ENCODE measurements at regions not wholly inside any gene's neighbourhood (a gene's known extent, or its start where the extent isn't known, plus 50 kb on each side); places are given as distances from the start of the nearest gene placed in this dataset.
"Not testable (repeated sequence)": the region's sequence is repeated elsewhere in the genome, so short reads cannot be mapped to it uniquely, and the experiment has no call there.

DNA sequence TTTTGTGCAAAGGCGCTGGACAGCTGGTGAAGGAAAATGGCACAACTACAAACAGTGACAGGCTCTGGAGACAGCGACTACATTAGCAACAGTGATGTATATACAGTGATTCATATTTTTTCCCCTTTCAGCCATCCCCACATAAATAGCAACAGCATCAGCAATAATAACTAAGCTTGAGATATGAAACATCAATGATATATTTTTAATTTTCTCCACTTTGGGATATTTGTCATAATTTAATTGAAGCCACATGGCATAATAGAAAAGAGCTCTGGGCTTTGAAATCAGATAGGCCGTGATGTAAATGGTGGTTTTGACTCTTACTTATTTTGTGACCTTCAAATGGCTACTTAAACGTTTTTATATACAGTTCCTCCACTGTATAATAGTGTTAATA, 764.3 kb upstream of the PRMT6 start:
- no peak for FAIRE-seq
- no peak for DNase-seq (ENCODE audit: insufficient read length, low spot score)
- no peak for TF ChIP-seq TAF1 (IDR thresholded peaks at IDR 0.05; ENCODE audit: low read depth, low read length)
- TF ChIP-seq POLR2AphosphoS5 (IDR thresholded peaks at IDR 0.05; ENCODE audit: low read depth, low read length): no peak
- TF ChIP-seq POU2F2 (IDR thresholded peaks at IDR 0.05; ENCODE audit: low read depth, low read length): no peak
- no peak for TF ChIP-seq SPI1 (IDR thresholded peaks at IDR 0.05; ENCODE audit: low read depth, low read length)
- TF ChIP-seq PAX5 (IDR thresholded peaks at IDR 0.05; ENCODE audit: insufficient read depth, low read length, severe bottlenecking): no peak
- no peak for TF ChIP-seq POLR2A (IDR thresholded peaks at IDR 0.05; ENCODE audit: low read depth, low read length)

DNA sequence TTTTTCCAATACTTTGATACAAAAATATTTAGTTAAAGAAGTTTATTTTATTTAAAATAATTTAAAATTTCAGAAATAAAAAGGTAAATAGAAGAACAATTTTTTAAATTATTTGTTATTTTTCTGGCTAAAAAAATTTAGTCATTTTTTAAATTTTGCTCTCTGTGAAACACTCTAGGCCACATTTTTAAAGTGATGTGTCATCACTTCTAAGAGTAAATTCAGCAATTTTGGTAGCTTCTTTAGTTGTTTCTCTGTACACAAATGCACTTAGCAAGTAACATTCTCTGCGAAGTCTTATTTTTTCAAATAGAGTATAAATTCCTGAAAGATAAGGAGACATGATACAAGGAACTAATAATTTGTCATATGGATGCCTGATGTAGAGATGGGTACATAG, 760.0 kb upstream of the PRMT6 start:
- FAIRE-seq: no peak
- TF ChIP-seq TAF1 (IDR thresholded peaks at IDR 0.05; ENCODE audit: low read depth, low read length) (no peak), POLR2AphosphoS5 (IDR thresholded peaks at IDR 0.05; ENCODE audit: low read depth, low read length) (no peak), POU2F2 (IDR thresholded peaks at IDR 0.05; ENCODE audit: low read depth, low read length) (no peak), PAX5 (IDR thresholded peaks at IDR 0.05; ENCODE audit: insufficient read depth, low read length, severe bottlenecking) (no peak)
- DNase-seq (ENCODE audit: insufficient read length, low spot score): no peak

DNA sequence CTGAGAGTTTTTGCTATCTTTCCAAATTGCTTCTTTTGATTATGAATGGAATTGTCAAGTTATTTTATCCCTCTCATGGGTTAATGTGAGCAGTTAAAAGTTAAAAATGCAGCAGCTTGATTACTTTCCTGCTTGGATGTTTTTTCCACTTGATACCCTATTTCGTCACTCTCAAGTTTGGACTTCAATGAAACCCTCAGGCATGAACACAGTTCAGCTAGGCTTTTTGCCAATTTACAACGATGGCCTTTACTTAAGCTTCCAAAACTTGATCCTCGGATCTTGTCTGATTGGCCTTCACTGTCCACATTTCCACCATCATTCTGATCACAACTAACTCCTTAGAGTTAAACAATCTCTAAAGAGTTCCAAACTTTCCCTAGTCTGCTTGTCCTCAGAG, 752.4 kb upstream of the PRMT6 start:
- TF ChIP-seq SPI1 (IDR thresholded peaks at IDR 0.05; ENCODE audit: low read depth, low read length) (no peak), TAF1 (IDR thresholded peaks at IDR 0.05; ENCODE audit: low read depth, low read length) (no peak), PAX5 (IDR thresholded peaks at IDR 0.05; ENCODE audit: insufficient read depth, low read length, severe bottlenecking) (no peak), POLR2A (IDR thresholded peaks at IDR 0.05; ENCODE audit: low read depth, low read length) (no peak), POU2F2 (IDR thresholded peaks at IDR 0.05; ENCODE audit: low read depth, low read length) (no peak), POLR2AphosphoS5 (IDR thresholded peaks at IDR 0.05; ENCODE audit: low read depth, low read length) (no peak)
- DNase-seq (ENCODE audit: insufficient read length, low spot score) (no peak), FAIRE-seq (no peak)

DNA sequence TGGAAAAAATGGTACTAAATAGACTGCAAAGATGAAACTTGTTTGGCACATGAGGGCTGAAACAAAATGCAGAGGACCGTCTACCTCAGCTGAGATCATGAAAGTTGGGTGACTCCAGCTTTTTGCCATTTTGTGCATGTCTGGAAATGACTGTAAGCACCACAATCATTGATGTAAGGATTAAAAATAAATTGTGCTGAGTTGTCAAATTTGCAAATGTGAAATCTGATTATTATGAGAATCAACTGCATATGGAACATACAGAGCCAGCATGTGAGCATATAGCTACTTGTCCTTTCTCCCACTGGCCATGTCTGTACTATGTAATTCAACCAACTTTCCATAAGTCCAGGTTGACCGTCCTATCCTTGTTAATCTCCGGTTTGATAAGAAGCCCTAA, 736.9 kb upstream of the PRMT6 start:
- TF ChIP-seq POU2F2 (IDR thresholded peaks at IDR 0.05; ENCODE audit: low read depth, low read length) (no peak), SPI1 (IDR thresholded peaks at IDR 0.05; ENCODE audit: low read depth, low read length) (no peak), PAX5 (IDR thresholded peaks at IDR 0.05; ENCODE audit: insufficient read depth, low read length, severe bottlenecking) (no peak), POLR2A (IDR thresholded peaks at IDR 0.05; ENCODE audit: low read depth, low read length) (no peak), POLR2AphosphoS5 (IDR thresholded peaks at IDR 0.05; ENCODE audit: low read depth, low read length) (no peak), TAF1 (IDR thresholded peaks at IDR 0.05; ENCODE audit: low read depth, low read length) (no peak)
- FAIRE-seq (no peak), DNase-seq (ENCODE audit: insufficient read length, low spot score) (no peak)

DNA sequence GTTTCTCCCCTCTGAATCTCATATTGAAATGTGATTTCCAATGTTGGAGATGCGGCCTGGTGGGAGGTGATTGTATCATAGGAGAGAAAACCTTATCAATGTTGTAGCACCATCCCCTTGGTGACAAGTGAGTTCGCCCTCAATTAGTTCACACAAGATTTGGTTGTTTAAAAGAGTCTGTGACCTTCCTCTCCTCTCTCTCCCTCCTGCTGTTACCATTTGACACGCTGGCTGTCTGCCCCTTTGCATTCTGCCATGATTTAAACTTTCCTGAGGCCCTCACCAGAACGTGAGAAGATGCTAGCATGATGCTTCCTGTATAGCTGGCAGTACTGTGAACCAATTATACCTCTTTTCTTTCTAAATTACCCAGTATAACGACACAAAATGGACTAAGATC, 730.9 kb upstream of the PRMT6 start:
- FAIRE-seq: no peak
- DNase-seq (ENCODE audit: insufficient read length, low spot score): no peak
- TF ChIP-seq PAX5 (IDR thresholded peaks at IDR 0.05; ENCODE audit: insufficient read depth, low read length, severe bottlenecking) (no peak), SPI1 (IDR thresholded peaks at IDR 0.05; ENCODE audit: low read depth, low read length) (no peak), POU2F2 (IDR thresholded peaks at IDR 0.05; ENCODE audit: low read depth, low read length) (no peak), TAF1 (IDR thresholded peaks at IDR 0.05; ENCODE audit: low read depth, low read length) (no peak), POLR2A (IDR thresholded peaks at IDR 0.05; ENCODE audit: low read depth, low read length) (no peak), POLR2AphosphoS5 (IDR thresholded peaks at IDR 0.05; ENCODE audit: low read depth, low read length) (no peak)

DNA sequence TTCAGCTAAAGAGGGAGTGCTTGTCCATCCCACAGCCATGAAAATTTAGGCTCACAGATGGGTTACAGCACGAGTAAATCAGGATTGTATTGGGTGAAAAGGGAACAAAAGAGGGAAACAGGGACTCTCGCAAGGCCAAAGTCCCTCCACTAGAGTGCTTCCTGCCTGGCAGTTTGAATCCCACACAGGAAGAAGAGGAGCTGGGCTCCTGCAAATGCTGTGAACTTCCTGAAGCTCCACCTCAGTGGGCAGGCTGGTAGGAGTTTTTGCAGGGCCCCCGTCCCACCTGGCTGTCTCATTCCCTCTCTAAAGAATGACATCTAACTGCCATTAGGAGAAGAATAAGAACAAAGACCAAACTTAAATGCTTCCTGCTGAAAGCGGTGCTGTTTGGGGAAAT, 712.0 kb upstream of the PRMT6 start:
- FAIRE-seq (no peak), DNase-seq (ENCODE audit: insufficient read length, low spot score) (no peak)
- no peak for TF ChIP-seq POLR2AphosphoS5 (IDR thresholded peaks at IDR 0.05; ENCODE audit: low read depth, low read length)
- TF ChIP-seq SPI1 (IDR thresholded peaks at IDR 0.05; ENCODE audit: low read depth, low read length): no peak
- no peak for TF ChIP-seq PAX5 (IDR thresholded peaks at IDR 0.05; ENCODE audit: insufficient read depth, low read length, severe bottlenecking)

DNA sequence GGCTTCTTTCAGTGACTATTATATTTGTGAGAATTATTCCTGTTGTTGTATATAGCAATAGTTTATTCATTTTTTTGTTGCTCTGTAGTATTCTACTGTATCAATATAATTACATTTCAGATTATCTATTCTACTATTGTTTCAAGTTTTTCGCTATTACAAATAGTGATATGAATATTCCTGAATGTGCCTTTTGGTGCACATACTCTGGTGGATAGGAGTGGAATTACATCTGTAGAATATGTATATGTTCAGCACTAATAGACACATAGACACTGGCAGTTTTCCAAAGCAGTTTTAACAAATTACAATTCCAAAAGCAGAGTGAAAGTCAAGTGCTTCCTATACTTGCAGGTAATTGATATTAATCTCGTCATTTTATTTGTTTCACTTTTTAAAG, 696.2 kb upstream of the PRMT6 start:
- TF ChIP-seq POU2F2 (IDR thresholded peaks at IDR 0.05; ENCODE audit: low read depth, low read length): no peak
- no peak for TF ChIP-seq POLR2A (IDR thresholded peaks at IDR 0.05; ENCODE audit: low read depth, low read length)
- no peak for TF ChIP-seq TAF1 (IDR thresholded peaks at IDR 0.05; ENCODE audit: low read depth, low read length)
- TF ChIP-seq PAX5 (IDR thresholded peaks at IDR 0.05; ENCODE audit: insufficient read depth, low read length, severe bottlenecking): no peak
- TF ChIP-seq SPI1 (IDR thresholded peaks at IDR 0.05; ENCODE audit: low read depth, low read length): no peak
- no peak for TF ChIP-seq POLR2AphosphoS5 (IDR thresholded peaks at IDR 0.05; ENCODE audit: low read depth, low read length)
- DNase-seq (ENCODE audit: insufficient read length, low spot score): no peak
- no peak for FAIRE-seq

DNA sequence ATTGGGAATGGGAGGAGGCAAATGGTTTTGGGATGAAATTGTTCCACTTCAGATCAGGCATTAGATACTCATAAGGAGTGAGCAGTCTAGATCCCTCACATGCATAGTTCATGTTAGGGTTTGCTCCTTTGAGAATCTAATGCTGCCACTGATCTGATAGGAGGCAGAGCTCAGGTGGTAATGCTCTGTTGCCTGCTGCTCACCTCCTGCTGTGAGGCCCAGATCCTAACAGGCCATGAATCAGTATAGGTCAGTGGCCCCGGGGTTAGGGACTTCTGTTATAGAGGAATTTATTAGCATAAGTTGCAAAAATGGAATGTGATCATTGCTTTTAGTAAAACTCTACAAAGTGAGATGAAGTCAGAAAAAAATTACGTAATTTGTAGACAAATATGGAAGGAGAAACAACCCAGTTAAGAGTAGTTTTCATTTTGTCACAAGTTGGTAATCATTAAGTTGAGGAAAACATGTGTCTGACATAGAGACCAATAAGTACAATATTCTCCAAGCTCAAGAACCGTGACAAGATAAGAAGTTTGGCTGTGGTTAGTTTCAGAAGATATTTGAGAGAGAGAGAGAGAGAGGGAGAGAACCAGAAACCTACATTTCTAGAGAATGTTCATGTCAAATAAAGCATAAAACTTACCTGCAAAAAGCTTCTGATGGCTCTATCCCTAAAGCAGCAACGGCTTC, 689.7 kb upstream of the PRMT6 start:
- FAIRE-seq (no peak), DNase-seq (ENCODE audit: insufficient read length, low spot score) (no peak)
- TF ChIP-seq TAF1 (IDR thresholded peaks at IDR 0.05; ENCODE audit: low read depth, low read length): no peak

DNA sequence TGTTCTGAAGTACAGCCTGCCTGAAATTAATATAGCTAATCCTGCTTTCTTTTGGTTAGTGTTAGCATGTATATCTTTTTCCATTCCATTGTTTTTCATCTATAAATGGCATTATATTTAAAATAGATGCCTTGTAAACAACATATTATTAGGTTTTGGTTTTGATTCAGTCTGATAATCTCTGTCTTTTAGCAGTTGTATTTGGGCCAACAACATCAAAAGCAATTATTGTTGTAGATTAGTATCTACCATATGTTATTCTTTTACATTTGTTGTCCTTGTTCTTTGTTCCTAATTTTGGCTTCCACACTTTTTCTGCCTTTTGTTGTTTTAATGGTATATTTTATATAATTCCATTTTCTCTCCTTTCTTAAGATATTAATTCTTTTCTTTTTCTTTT, 678.2 kb upstream of the PRMT6 start:
- no peak for TF ChIP-seq SPI1 (IDR thresholded peaks at IDR 0.05; ENCODE audit: low read depth, low read length)
- no peak for TF ChIP-seq PAX5 (IDR thresholded peaks at IDR 0.05; ENCODE audit: insufficient read depth, low read length, severe bottlenecking)
- TF ChIP-seq TAF1 (IDR thresholded peaks at IDR 0.05; ENCODE audit: low read depth, low read length): no peak
- no peak for TF ChIP-seq POU2F2 (IDR thresholded peaks at IDR 0.05; ENCODE audit: low read depth, low read length)
- no peak for TF ChIP-seq POLR2A (IDR thresholded peaks at IDR 0.05; ENCODE audit: low read depth, low read length)
- TF ChIP-seq POLR2AphosphoS5 (IDR thresholded peaks at IDR 0.05; ENCODE audit: low read depth, low read length): no peak
- FAIRE-seq: no peak

DNA sequence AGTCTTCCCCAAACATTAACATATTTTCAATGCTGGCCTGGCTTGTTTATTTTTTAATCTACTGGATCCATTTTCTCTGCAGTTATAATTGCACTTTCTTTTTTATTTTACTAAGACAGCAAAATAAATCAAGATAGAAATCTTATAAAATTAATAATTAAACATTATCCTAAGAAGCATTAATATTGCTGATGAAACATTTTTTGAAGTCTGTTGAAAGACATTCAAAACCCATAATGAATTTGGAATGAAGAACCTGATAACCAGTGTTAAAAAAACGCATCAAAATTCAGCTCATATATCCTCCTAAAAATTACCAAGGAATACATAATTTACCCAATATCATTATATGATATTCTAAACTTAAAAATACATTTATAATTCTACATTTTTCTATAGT, 675.7 kb upstream of the PRMT6 start:
- FAIRE-seq (no peak), DNase-seq (ENCODE audit: insufficient read length, low spot score) (no peak)
- TF ChIP-seq POLR2AphosphoS5 (IDR thresholded peaks at IDR 0.05; ENCODE audit: low read depth, low read length): no peak
- TF ChIP-seq TAF1 (IDR thresholded peaks at IDR 0.05; ENCODE audit: low read depth, low read length): no peak
- TF ChIP-seq SPI1 (IDR thresholded peaks at IDR 0.05; ENCODE audit: low read depth, low read length): no peak
- no peak for TF ChIP-seq POLR2A (IDR thresholded peaks at IDR 0.05; ENCODE audit: low read depth, low read length)
- no peak for TF ChIP-seq PAX5 (IDR thresholded peaks at IDR 0.05; ENCODE audit: insufficient read depth, low read length, severe bottlenecking)
- no peak for TF ChIP-seq POU2F2 (IDR thresholded peaks at IDR 0.05; ENCODE audit: low read depth, low read length)

More for the DNA sequence above, 678.2 kb upstream of the PRMT6 start:
- no peak for DNase-seq (ENCODE audit: insufficient read length, low spot score)

DNA sequence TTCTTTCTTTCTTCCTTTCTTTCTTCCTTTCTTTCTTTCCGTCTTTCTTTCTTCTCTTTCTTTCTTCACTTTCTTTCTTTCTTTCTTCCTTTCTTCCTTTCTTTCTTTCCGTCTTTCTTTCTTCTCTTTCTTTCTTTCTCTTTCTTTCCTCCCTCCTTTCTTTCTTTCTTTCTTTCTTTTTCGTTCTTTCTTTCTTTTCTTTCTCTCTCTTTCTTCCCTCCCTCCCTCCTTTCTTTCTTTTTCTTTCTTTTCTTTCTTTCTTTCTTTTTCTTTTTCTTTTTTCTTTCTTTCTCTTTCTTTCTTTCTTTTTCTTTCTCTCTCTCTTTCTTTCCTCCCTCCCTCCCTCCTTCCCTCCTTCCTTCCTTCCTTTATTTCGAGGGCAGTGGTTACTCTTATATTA, 667.3 kb upstream of the PRMT6 start:
- FAIRE-seq; DNase-seq (ENCODE audit: insufficient read length, low spot score): not testable (repeated sequence)
